Activated naive CD8-positive, alpha-beta T cell treated with anti-CD3 and anti-CD28 coated beads for 36 hours (primary cell): ENCODE measurements at regions not wholly inside any gene's neighbourhood (a gene's known extent, or its start where the extent isn't known, plus 50 kb on each side); places are given as distances from the start of the nearest gene placed in this dataset.

Experiments
- DNase-seq: peaks from one replicate; pipeline ENCODE4 v3.0.0; 2021
- H3K27ac Mint-ChIP-seq: one replicate; pipeline ENCODE4 v1.8.0; 2022; ENCODE audit warnings: mild to moderate bottlenecking, moderate library complexity, mixed read lengths
- H3K27me3 Mint-ChIP-seq: one replicate; pipeline ENCODE4 v1.8.0; 2022; ENCODE audit warnings: mild to moderate bottlenecking, mixed read lengths
- H3K36me3 Mint-ChIP-seq: one replicate; pipeline ENCODE4 v1.8.0; 2021; ENCODE audit warnings: mild to moderate bottlenecking, mixed read lengths
- H3K4me1 Mint-ChIP-seq: one replicate; pipeline ENCODE4 v1.8.0; 2021; ENCODE audit warnings: mixed read lengths
- H3K4me3 Mint-ChIP-seq: one replicate; pipeline ENCODE4 v1.8.0; 2022; ENCODE audit warnings: mild to moderate bottlenecking, moderate library complexity, mixed read lengths
- H3K9me3 Mint-ChIP-seq: one replicate; pipeline ENCODE4 v1.8.0; 2022; ENCODE audit warnings: mixed read lengths

DNA sequence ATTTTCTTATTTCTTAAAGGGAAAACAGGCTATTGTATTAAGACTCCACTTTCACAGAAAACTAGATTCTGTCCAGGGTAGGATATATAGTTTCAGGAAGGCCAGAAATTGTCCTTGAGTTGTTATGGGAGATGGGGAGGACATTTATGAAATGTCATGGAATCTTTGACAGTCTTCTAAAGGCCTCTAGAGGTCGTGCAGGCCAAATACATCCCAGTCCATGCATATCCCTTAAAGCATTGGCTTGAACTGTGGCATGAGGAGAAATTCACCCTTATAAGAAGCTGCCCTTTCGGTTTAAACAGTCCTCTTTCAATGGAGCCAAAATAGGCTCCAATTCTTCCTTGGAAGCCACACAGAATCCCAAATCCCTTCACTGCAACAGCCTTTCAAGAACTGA, 183.6 kb upstream of the NOCT start:
- no peak for DNase-seq
- H3K36me3 Mint-ChIP-seq = no peaks in the 10 kb centered on the region
- H3K27ac Mint-ChIP-seq = no peak overlapping the region
- peaks cover 5% of the 10 kb centered on the region for H3K27me3 Mint-ChIP-seq
- no peaks in the 10 kb centered on the region for H3K9me3 Mint-ChIP-seq
- H3K4me1 Mint-ChIP-seq = peaks cover 4% of the 10 kb centered on the region
- no peak overlapping the region for H3K4me3 Mint-ChIP-seq

GRCh38 chr4:138828926-138829325, 186.7 kb upstream of the NOCT start:
- no peaks in the 10 kb centered on the region for H3K36me3 Mint-ChIP-seq
- no peaks in the 10 kb centered on the region for H3K9me3 Mint-ChIP-seq
- H3K4me3 Mint-ChIP-seq = no peak overlapping the region
- H3K27me3 Mint-ChIP-seq = peaks cover 5% of the 10 kb centered on the region
- peaks cover 4% of the 10 kb centered on the region for H3K4me1 Mint-ChIP-seq
- H3K27ac Mint-ChIP-seq = no peak overlapping the region
- no peak for DNase-seq

GRCh38 chr4:138826754-138827153, 188.8 kb upstream of the NOCT start:
- Mint-ChIP-seq H3K27ac (no peak overlapping the region), H3K27me3 (no peaks in the 10 kb centered on the region), H3K4me1 (no peaks in the 10 kb centered on the region), H3K9me3 (no peaks in the 10 kb centered on the region), H3K36me3 (no peaks in the 10 kb centered on the region), H3K4me3 (no peak overlapping the region)
- DNase-seq = no peak

- Mint-ChIP-seq H3K4me3 (no peak overlapping the region), H3K27ac (no peak overlapping the region), H3K27me3 (no peaks in the 10 kb centered on the region), H3K9me3 (no peaks in the 10 kb centered on the region), H3K36me3 (no peaks in the 10 kb centered on the region), H3K4me1 (no peaks in the 10 kb centered on the region)
- DNase-seq = no peak
Observed at GRCh38 chr4:138826322-138826721, 189.3 kb upstream of the NOCT start.

DNA sequence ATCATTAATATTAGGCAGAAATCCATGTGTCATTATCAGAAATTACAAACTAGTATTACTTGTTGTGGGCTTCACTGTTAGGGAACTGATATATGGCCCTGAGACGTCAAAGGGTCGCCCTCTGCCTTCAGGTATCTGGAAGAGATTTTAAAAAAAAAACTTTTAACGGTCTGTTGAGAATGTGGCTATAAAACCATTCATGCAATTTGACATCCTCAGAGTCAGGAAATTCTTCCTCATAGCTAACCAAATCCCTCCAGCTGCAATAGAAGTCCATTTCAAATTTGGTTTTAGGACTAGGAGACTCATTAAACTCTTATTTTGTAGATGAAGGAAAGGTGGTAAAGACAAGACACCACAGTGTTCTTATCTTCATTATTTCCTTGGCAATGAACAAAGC, 194.2 kb upstream of the NOCT start:
- Mint-ChIP-seq H3K36me3 (no peaks in the 10 kb centered on the region), H3K4me1 (no peaks in the 10 kb centered on the region), H3K9me3 (no peaks in the 10 kb centered on the region), H3K27me3 (peaks cover 4% of the 10 kb centered on the region), H3K4me3 (no peak overlapping the region), H3K27ac (no peak overlapping the region)
- no peak for DNase-seq

GRCh38 chr4:138816875-138817274, 198.7 kb upstream of the NOCT start:
- DNase-seq = no peak
- no peak overlapping the region for H3K27ac Mint-ChIP-seq
- H3K36me3 Mint-ChIP-seq = no peaks in the 10 kb centered on the region
- no peak overlapping the region for H3K4me3 Mint-ChIP-seq
- H3K4me1 Mint-ChIP-seq = no peaks in the 10 kb centered on the region
- peaks cover 22% of the 10 kb centered on the region for H3K27me3 Mint-ChIP-seq
- no peaks in the 10 kb centered on the region for H3K9me3 Mint-ChIP-seq

DNA sequence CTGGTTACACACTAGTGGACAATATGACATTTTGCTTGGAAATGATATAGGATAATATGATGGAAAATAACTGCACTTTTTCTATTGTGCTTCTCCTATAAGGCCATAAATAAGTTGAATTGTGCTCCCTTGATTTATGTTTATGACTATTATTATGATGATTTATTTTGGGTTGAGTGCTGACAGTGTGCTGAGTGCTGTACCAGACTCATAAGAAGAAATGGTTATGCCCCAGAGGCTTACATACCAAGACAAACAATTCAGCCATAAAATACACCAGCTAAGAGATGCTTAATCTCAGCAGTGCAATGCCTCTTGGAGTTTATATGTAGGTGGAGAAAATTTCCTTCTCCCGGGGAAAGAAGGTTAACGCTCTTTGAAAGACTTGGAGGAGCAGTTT, 199.8 kb upstream of the NOCT start:
- H3K36me3 Mint-ChIP-seq = no peaks in the 10 kb centered on the region
- no peak overlapping the region for H3K27ac Mint-ChIP-seq
- no peaks in the 10 kb centered on the region for H3K4me1 Mint-ChIP-seq
- H3K27me3 Mint-ChIP-seq = peaks cover 25% of the 10 kb centered on the region
- H3K9me3 Mint-ChIP-seq = no peaks in the 10 kb centered on the region
- H3K4me3 Mint-ChIP-seq = no peak overlapping the region
- DNase-seq = no peak

DNA sequence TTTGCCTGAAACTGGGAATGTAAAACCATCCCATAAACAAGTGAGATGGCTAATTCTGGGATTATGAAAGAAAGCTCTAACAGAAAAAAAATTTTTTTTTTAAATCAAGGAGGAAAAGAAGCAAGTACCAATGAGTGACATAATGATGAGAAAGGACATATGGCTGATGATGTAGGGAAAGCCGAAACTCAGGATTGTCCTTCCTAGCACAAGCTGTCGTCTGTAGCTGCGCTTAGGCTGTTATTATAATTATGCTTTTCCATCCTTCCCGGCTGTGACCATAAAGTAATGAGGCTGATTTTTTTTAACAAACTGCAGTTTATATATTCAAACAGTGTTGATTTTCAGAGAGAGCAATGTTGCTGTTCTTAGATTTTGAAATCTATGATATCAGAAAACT, 209.8 kb upstream of the NOCT start:
- no peaks in the 10 kb centered on the region for H3K36me3 Mint-ChIP-seq
- no peak overlapping the region for H3K27ac Mint-ChIP-seq
- H3K4me1 Mint-ChIP-seq = no peaks in the 10 kb centered on the region
- no peaks in the 10 kb centered on the region for H3K9me3 Mint-ChIP-seq
- DNase-seq = no peak
- no peak overlapping the region for H3K4me3 Mint-ChIP-seq
- peaks cover 40% of the 10 kb centered on the region for H3K27me3 Mint-ChIP-seq

GRCh38 chr4:138804711-138805110, 210.9 kb upstream of the NOCT start:
- no peak for DNase-seq
- H3K4me3 Mint-ChIP-seq = no peak overlapping the region
- no peaks in the 10 kb centered on the region for H3K36me3 Mint-ChIP-seq
- no peaks in the 10 kb centered on the region for H3K9me3 Mint-ChIP-seq
- H3K4me1 Mint-ChIP-seq = no peaks in the 10 kb centered on the region
- H3K27me3 Mint-ChIP-seq = peaks cover 40% of the 10 kb centered on the region
- H3K27ac Mint-ChIP-seq = no peak overlapping the region

GRCh38 chr4:138803051-138803450, 212.5 kb upstream of the NOCT start:
- Mint-ChIP-seq H3K27ac (no peak overlapping the region), H3K4me3 (no peak overlapping the region), H3K27me3 (peaks cover 35% of the 10 kb centered on the region), H3K36me3 (no peaks in the 10 kb centered on the region), H3K9me3 (no peaks in the 10 kb centered on the region), H3K4me1 (no peaks in the 10 kb centered on the region)
- DNase-seq = no peak

DNA sequence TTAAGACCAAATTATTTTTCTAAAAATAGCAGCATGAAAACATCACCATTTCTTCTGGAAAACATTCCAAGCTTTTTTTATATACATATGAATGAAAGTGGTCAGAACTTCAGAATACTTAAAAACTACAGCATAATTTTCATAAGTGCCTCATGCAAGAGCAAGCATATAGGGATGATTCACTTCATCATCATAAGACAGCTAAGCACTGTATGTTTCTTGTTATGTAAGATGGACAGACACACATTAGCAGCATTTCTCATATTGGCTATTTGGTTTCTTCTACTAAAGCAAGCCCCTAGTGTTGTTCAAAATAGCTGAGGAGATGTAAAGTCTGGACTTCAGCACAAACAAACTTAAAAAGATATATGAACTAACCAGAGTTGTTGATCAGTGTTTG, 213.1 kb upstream of the NOCT start:
- Mint-ChIP-seq H3K4me3 (no peak overlapping the region), H3K27ac (no peak overlapping the region), H3K27me3 (peaks cover 35% of the 10 kb centered on the region), H3K4me1 (no peaks in the 10 kb centered on the region), H3K36me3 (no peaks in the 10 kb centered on the region), H3K9me3 (no peaks in the 10 kb centered on the region)
- DNase-seq = no peak

DNA sequence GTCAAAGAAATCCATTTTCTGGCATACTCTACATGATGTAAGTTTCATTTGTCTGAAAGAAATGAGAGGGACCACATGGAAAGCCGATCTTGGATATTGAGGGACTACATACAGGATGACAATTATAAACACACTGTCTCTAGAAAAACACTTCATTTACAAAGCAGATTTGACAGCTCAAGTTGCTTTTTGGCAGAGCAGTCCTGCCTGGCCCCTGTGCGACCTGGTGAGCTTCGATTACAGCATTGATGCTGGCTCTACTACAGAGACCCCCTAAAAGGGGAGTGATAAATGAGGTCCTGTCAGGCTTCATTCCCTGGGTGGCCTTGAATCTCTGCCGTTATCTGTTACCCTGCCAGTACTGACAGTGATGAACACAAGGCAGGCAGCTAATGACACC, 215.2 kb upstream of the NOCT start:
- Mint-ChIP-seq H3K36me3 (no peaks in the 10 kb centered on the region), H3K4me1 (no peaks in the 10 kb centered on the region), H3K9me3 (no peaks in the 10 kb centered on the region), H3K27ac (no peak overlapping the region), H3K4me3 (no peak overlapping the region), H3K27me3 (peaks cover 29% of the 10 kb centered on the region)
- no peak for DNase-seq

DNA sequence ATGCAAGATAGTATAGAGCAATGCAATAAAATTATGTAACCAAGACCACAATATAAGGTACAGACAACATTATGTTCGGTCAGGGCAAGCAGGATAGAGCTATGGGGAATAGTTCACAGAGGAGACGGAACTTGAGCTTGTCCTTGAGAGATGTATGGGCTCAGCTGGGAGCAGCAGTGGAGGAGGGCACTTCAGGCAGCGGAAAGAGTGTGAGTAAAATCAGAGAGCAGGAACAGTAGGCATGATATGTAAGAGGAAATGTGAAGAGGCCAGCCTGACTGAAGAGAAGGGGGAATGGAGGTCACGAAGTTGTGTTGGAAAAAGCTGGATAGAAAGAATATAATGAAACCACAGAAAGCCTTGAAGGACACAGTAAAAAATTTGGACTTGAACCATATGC, 217.2 kb upstream of the NOCT start:
- Mint-ChIP-seq H3K4me1 (no peaks in the 10 kb centered on the region), H3K9me3 (no peaks in the 10 kb centered on the region), H3K4me3 (no peak overlapping the region), H3K27me3 (peaks cover 11% of the 10 kb centered on the region), H3K36me3 (no peaks in the 10 kb centered on the region), H3K27ac (no peak overlapping the region)
- DNase-seq = no peak

GRCh38 chr4:138797646-138798045, 217.9 kb upstream of the NOCT start:
- Mint-ChIP-seq H3K36me3 (no peaks in the 10 kb centered on the region), H3K9me3 (peaks cover 3% of the 10 kb centered on the region), H3K4me3 (no peak overlapping the region)

GRCh38 chr4:138796761-138797160, 218.8 kb upstream of the NOCT start:
- no peak for DNase-seq
- H3K27ac Mint-ChIP-seq = no peak overlapping the region
- H3K4me3 Mint-ChIP-seq = no peak overlapping the region
- H3K27me3 Mint-ChIP-seq = peaks cover 4% of the 10 kb centered on the region
- no peaks in the 10 kb centered on the region for H3K4me1 Mint-ChIP-seq
- H3K9me3 Mint-ChIP-seq = peaks cover 3% of the 10 kb centered on the region
- H3K36me3 Mint-ChIP-seq = no peaks in the 10 kb centered on the region

More at GRCh38 chr4:138797646-138798045, 217.9 kb upstream of the NOCT start:
- Mint-ChIP-seq H3K27ac (no peak overlapping the region), H3K4me1 (no peaks in the 10 kb centered on the region), H3K27me3 (peaks cover 5% of the 10 kb centered on the region)
- DNase-seq = no peak

DNA sequence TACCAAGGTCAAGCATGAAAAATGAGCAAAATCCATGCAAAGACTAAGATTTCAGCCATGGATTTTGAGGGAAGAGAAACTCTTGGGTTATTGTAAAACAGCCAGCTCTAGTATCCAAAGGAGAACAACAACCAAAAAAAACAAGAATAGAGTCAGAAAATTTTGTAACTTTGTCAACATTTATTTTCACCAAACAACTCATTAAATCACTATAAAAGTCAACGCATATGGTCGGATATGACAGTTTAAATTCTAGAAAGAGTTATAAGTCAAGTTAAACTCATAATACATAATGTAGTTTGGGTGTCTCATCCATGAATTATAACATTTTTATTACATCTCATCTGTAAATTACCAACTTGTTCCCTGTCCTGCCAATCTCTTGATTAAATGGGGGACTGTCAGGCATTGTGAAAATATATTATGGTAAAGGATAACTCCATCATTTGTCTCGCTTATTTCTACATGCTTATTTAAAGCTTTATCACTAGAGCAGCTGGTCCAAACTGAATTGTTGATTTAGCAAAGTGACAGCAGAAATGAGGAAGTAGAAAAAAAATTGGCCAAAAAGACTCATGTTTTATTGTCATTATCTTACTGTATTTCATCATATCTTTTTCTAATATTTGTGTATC, 224.8 kb upstream of the NOCT start:
- no peak overlapping the region for H3K4me3 Mint-ChIP-seq
- peaks cover 4% of the 10 kb centered on the region for H3K27me3 Mint-ChIP-seq
- H3K4me1 Mint-ChIP-seq = no peaks in the 10 kb centered on the region
- no peak overlapping the region for H3K27ac Mint-ChIP-seq
- no peak for DNase-seq
- peaks cover 3% of the 10 kb centered on the region for H3K9me3 Mint-ChIP-seq
- H3K36me3 Mint-ChIP-seq = no peaks in the 10 kb centered on the region

GRCh38 chr4:138789796-138790195, 225.8 kb upstream of the NOCT start:
- no peaks in the 10 kb centered on the region for H3K36me3 Mint-ChIP-seq
- no peaks in the 10 kb centered on the region for H3K4me1 Mint-ChIP-seq
- H3K4me3 Mint-ChIP-seq = no peak overlapping the region
- peaks cover 3% of the 10 kb centered on the region for H3K9me3 Mint-ChIP-seq
- peaks cover 4% of the 10 kb centered on the region for H3K27me3 Mint-ChIP-seq
- H3K27ac Mint-ChIP-seq = no peak overlapping the region
- DNase-seq = no peak
